ENCODE measurements at regions not wholly inside any gene's neighbourhood (a gene's known extent, or its start where the extent isn't known, plus 50 kb on each side); places are given as distances from the start of the nearest gene placed in this dataset.
"Not testable (repeated sequence)": the region's sequence is repeated elsewhere in the genome, so short reads cannot be mapped to it uniquely, and the experiment has no call there.

GRCh38 chr6:26275663-26276062 lies 89.3 kb upstream of the BTN3A2 start:
- no peak for TF ChIP-seq CTCF (conservative IDR thresholded peaks at IDR 0.05; ENCODE audit: low read depth, low read length)
- DNase-seq (ENCODE audit: low read depth): no peak
- H3K4me3 ChIP-seq (ENCODE audit: low read depth, low read length): no peak overlapping the region

- TF ChIP-seq CTCF (conservative IDR thresholded peaks at IDR 0.05; ENCODE audit: low read depth, low read length): no peak
- DNase-seq (ENCODE audit: low read depth): no peak
- no peak overlapping the region for H3K4me3 ChIP-seq (ENCODE audit: low read depth, low read length)
Measured at GRCh38 chr6:26276841-26277648, 88.0 kb upstream of the BTN3A2 start.

DNA sequence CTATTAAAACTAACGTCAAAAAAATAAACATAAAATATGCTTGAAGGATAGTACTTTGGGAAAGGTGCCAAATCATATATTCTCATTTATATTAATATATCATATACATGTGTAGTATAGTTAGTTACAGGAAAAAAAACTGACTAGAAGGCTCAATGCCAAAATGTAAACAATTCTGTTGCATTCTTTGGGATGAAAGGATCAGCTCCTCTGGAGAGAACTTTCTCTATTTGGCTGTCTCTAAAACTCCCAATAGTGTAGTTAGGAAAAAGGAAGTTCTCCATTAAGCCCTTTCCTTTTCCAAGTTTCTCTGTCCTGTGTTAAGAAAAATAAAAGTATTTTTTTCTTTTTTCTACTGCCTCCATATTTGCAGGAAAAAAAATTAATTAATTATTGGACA lies 86.5 kb upstream of the BTN3A2 start:
- no peak overlapping the region for H3K4me3 ChIP-seq (ENCODE audit: low read depth, low read length)
- TF ChIP-seq CTCF (conservative IDR thresholded peaks at IDR 0.05; ENCODE audit: low read depth, low read length): no peak
- DNase-seq (ENCODE audit: low read depth): no peak

GRCh38 chr6:26279371-26279770 lies 85.6 kb upstream of the BTN3A2 start:
- H3K4me3 ChIP-seq (ENCODE audit: low read depth, low read length); DNase-seq (ENCODE audit: low read depth): not testable (repeated sequence)

DNA sequence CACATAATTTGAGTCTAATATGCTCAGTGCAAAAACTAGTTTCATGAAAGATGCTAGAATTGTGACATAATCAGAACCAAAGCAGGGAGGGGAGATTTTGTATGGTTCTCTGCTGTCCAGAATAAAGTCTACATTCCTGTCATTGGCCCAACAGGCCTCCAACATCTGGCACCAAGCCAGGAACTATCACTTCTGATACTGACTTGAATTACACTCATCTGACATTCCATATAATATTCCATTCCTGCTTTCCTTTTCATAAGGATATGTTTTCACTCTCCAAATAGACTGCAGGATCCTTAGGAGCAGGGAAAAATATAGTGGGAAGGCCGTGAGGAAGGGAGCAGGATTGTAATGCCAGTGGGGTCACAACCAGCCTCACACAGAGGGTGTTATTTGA lies 84.6 kb upstream of the BTN3A2 start:
- TF ChIP-seq CTCF (conservative IDR thresholded peaks at IDR 0.05; ENCODE audit: low read depth, low read length): no peak
- no peak for DNase-seq (ENCODE audit: low read depth)
- H3K4me3 ChIP-seq (ENCODE audit: low read depth, low read length): no peak overlapping the region

DNA sequence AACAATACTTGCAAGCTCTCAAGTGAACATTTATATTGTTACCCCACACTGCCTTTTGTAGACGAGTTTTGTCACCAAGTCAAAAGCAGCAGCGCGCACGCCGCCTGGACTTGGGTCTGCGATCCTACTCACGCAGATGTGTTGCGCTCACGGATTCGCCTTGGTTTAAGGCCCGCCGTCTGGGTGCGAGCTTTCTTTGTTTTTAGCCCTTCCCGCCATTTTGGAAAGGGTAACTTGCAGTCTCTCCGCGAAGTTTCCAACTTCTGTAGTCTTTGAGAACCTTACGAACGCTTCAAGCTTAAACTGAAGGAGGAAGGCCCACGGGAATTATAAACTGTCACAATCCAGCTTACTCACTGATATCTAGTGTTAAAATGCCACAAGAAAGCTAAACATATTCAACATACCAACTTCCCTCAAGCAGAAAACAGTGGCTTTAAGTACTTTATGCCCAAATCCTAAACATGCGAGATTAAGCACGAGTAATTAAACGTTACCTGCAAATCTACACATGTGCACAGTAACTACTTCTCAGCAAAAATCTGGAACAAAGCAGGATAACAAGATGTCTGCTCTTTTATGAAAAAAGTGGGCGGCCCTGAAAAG lies 80.4 kb upstream of the BTN3A2 start:
- no peak for TF ChIP-seq CTCF (conservative IDR thresholded peaks at IDR 0.05; ENCODE audit: low read depth, low read length)

GRCh38 chr6:26285143-26286134 lies 79.6 kb upstream of the BTN3A2 start:
- peak overlapping the region; percentile 72 for H3K4me3 ChIP-seq (ENCODE audit: low read depth, low read length)
- DNase-seq (ENCODE audit: low read depth): peak; percentile 96
- TF ChIP-seq CTCF (conservative IDR thresholded peaks at IDR 0.05; ENCODE audit: low read depth, low read length): no peak

More for the DNA sequence above, 80.4 kb upstream of the BTN3A2 start:
- peak overlapping the region; percentile 72 for H3K4me3 ChIP-seq (ENCODE audit: low read depth, low read length)
- DNase-seq (ENCODE audit: low read depth): no peak
